ENCODE measurements at regions not wholly inside any gene's neighbourhood (a gene's known extent, or its start where the extent isn't known, plus 50 kb on each side); places are given as distances from the start of the nearest gene placed in this dataset.

DNA sequence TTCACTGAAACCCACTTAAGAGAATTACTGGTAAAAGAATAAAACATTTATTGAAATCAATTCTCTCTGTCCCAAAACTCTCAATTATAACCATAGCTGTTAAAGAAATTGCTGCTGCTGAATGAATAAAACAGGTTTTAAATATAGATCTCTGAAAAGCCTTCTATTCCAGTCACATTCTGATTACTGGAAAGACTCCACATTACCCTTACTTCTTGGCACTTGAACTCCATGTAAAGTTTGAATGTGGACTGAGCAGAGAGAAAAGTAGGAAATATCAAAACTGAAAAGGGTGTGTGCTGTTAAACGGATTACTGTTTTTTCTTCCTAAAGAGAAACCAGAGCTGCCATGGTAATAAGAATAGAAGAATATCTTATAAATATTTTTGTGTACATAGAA is 655.3 kb upstream of the SETBP1 start:
- TF ChIP-seq JAZF1 (CRISPR knock-in tag; IDR thresholded peaks at IDR 0.05): no peak
- TF ChIP-seq, protein P1, sequence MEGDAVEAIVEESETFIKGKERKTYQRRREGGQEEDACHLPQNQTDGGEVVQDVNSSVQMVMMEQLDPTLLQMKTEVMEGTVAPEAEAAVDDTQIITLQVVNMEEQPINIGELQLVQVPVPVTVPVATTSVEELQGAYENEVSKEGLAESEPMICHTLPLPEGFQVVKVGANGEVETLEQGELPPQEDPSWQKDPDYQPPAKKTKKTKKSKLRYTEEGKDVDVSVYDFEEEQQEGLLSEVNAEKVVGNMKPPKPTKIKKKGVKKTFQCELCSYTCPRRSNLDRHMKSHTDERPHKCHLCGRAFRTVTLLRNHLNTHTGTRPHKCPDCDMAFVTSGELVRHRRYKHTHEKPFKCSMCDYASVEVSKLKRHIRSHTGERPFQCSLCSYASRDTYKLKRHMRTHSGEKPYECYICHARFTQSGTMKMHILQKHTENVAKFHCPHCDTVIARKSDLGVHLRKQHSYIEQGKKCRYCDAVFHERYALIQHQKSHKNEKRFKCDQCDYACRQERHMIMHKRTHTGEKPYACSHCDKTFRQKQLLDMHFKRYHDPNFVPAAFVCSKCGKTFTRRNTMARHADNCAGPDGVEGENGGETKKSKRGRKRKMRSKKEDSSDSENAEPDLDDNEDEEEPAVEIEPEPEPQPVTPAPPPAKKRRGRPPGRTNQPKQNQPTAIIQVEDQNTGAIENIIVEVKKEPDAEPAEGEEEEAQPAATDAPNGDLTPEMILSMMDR (IDR thresholded peaks at IDR 0.05): no peak
